ENCODE measurements at regions not wholly inside any gene's neighbourhood (a gene's known extent, or its start where the extent isn't known, plus 50 kb on each side); places are given as distances from the start of the nearest gene placed in this dataset.

DNA sequence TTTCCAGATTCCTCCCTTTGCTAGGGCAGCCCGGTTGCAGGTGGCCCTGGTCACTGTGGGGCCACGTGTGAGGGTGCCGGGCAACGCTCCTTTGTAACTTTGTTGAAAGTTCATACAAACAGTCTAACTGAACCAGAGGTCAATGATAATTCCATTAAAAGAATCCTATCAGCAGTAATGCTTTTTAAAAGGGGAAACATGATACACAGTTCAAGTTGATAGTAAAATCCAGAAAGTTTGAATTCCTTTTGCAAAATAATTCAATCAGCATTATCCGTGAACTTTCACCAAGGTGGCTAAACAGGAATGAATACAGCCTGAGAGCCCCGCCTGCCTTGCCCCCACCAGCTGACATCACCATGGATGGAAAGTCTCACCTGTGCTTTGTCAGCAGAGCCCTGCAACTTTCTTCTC is 166.2 kb downstream of the ACKR3 start:
- DNase-seq (ENCODE audit: low spot score) = no peak
- TF ChIP-seq, protein P1, sequence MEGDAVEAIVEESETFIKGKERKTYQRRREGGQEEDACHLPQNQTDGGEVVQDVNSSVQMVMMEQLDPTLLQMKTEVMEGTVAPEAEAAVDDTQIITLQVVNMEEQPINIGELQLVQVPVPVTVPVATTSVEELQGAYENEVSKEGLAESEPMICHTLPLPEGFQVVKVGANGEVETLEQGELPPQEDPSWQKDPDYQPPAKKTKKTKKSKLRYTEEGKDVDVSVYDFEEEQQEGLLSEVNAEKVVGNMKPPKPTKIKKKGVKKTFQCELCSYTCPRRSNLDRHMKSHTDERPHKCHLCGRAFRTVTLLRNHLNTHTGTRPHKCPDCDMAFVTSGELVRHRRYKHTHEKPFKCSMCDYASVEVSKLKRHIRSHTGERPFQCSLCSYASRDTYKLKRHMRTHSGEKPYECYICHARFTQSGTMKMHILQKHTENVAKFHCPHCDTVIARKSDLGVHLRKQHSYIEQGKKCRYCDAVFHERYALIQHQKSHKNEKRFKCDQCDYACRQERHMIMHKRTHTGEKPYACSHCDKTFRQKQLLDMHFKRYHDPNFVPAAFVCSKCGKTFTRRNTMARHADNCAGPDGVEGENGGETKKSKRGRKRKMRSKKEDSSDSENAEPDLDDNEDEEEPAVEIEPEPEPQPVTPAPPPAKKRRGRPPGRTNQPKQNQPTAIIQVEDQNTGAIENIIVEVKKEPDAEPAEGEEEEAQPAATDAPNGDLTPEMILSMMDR (IDR thresholded peaks at IDR 0.05) = no peak
- no peak for ATAC-seq (ENCODE audit: low FRiP score)

DNA sequence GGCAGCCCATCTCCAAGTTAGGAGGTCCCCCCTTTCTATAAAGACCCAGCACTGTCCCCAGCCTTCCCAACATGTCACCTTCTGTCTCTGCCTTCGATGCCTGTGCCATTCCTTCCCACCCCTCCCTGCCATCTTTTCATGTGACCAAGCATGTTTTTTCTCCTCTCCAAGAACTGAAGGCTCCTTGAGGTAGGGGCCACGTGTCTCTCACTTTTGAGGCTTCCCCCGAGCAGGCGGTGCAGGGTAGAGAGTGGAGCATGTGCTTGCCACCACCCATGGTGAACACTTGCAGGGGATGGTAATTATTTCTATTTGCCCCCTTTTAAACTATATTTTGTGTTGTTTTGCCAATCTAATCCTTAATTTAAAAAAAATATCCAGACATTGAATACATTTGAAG is 168.4 kb downstream of the ACKR3 start:
- no peak for ATAC-seq (ENCODE audit: low FRiP score)
- TF ChIP-seq, protein P1 (IDR thresholded peaks at IDR 0.05) = no peak
- no peak for DNase-seq (ENCODE audit: low spot score)

DNA sequence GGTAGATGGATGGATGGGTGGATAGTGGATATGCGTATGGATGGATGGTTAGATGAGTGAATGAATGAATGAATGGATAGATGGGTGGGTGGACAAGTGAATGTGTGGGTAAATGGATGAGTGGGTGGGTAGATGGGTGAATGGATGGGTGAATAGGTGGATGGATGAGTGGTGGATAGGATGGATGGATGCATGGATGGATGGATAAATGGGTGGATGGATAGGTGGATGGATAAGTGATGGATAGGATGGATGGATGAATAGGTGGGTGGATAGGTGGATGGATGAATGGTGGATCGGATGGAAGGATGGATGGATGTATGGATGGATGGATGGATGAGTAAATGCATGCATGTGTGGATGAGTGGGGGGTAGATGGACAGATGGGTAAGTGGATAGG is 169.3 kb downstream of the ACKR3 start:
- ATAC-seq (ENCODE audit: low FRiP score) (no peak), DNase-seq (ENCODE audit: low spot score) (no peak)
- TF ChIP-seq, protein P1 (IDR thresholded peaks at IDR 0.05) = no peak

DNA sequence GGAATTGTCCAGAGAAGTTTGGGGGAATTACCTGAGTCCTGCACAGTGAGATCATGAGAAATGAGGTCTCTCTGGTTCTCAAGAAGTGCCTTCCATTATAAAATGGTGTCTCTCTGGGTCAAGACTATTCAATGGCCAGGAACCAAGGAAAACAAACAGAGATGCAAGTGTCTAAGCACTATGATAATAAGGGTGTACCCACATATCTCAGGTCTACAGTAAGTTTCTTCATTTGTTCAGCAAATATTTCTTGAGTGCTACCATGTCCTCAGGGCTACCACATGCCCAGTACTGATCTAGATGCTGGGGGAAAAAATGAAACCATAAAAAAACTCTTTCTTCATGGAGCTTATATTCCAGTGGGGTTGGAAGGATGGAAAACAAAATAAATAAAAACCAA is 170.0 kb downstream of the ACKR3 start:
- TF ChIP-seq, protein P1 (IDR thresholded peaks at IDR 0.05) = no peak
- no peak for ATAC-seq (ENCODE audit: low FRiP score)

DNA sequence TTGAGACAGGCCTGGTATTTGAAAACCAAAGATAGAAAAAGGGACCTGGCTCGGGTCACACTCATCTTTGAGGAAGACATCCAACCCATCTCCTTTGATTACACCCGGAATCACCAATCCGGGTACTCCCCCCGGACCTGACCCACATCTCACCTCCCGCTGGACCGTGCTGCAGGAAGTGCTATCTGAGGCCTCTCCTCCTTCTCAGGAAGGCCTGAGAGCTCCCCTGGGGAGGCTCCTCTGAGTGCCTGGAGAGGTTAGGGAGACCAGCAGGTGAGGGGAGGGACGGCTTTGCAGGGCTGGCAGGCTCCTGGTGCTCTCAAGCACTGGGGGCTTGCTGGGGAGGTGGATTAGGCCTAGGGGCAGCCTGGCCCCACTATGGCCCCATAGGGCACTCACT is 170.9 kb downstream of the ACKR3 start:
- ATAC-seq (ENCODE audit: low FRiP score) = no peak
- TF ChIP-seq, protein P1 (IDR thresholded peaks at IDR 0.05) = no peak
- DNase-seq (ENCODE audit: low spot score) = no peak

More for the DNA sequence above, 170.0 kb downstream of the ACKR3 start:
- no peak for DNase-seq (ENCODE audit: low spot score)

DNA sequence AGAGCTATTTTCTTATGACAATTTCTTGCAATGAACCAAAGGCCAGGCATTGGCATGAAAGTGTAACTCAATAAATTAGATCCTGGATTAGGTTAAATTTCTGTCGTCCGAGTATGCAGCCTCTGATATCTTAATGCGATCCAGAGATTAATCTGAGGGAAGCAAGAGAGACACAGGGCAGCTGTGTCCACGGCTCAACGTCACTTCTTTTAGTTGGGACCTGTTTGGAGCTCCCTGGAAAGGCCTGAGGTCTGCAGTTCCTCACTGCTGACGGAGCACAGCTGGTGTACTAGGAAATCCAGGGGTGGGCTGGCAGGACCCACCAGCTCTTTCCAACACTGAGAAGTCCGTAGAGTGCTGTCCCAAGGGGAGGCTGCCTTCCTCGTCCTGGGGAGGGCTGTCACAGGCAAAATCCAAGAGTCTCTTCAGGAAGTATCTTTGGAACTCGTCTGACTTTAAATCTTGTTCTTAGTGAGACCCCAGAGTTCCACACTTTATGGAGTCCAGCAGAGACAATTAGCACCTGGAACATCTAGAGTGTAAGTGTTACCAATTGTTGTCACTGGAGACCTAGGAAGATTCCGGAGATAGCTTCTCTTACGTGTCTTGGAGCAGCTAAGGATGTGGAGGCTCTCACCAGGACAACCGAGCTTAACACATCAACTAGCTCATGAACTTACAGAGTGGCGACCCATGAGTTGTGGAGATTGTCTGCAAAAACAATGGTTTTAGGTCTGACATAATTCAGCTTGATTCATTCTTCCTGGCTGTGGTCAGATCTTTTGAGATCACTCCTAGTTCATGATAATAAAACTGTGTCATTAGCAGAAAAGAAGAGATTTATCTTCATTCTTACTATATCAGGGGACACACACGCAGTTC is 173.7 kb downstream of the ACKR3 start:
- TF ChIP-seq, protein P1 (IDR thresholded peaks at IDR 0.05) = no peak
- no peak for ATAC-seq (ENCODE audit: low FRiP score)
- no peak for DNase-seq (ENCODE audit: low spot score)

DNA sequence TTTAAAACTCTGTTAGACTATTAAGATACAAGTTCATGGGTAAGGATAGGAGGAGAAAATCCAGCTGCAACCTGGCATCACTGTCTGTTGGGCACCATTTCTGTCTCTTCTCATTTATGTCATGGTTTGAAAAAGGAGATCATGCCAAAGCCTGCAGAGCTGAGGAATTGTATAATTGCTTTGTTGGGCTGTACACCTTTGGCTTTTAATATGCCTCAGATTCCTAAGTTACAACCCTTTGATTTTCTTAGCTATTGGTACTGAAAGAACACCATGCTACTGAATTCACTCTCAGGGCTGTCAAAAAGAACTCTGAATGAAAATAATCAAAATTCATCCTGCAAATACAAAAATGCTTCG is 174.3 kb downstream of the ACKR3 start:
- TF ChIP-seq, protein P1 (IDR thresholded peaks at IDR 0.05) = no peak
- DNase-seq (ENCODE audit: low spot score) (no peak), ATAC-seq (ENCODE audit: low FRiP score) (no peak)
